ENCODE measurements at regions not wholly inside any gene's neighbourhood (a gene's known extent, or its start where the extent isn't known, plus 50 kb on each side); places are given as distances from the start of the nearest gene placed in this dataset.

DNA sequence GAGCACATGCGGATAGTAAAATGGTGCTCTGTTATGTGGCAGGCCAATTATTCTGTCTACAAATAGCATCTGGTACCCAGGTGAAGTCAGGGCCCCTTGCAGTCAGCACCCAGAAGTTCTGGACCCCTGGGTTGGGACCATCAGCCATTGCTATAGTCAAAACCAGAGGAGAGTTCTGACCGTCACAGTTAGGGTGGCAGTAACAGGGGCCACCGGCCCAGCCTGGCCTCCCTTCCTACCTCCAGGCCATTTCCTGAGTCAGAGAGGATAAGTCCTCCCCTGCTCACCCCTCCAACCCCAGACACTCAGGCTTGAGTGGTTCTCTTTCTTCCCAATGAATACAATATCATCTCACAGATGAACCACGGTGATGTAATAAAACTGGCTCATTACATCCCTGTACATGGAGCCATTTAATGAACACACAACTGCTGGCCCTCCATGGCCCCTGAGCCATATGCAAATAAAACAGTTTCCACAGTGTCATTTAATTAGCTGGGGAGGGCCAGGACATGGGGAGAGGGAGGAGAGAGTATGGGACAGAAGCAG is 673.6 kb downstream of the MATN1 start:
- no peaks in the 10 kb centered on the region; the same call in 1 of the 2 replicates for H3K27me3 ChIP-seq (replicated peaks; ENCODE audit: control insufficient read depth, insufficient read depth, low read length)
- no peaks in the 10 kb centered on the region for H3K36me3 Mint-ChIP-seq (ENCODE audit: insufficient read depth, unreplicated experiment)
- H3K9me3 Mint-ChIP-seq (ENCODE audit: unreplicated experiment): no peaks in the 10 kb centered on the region
- H3K27me3 Mint-ChIP-seq (ENCODE audit: insufficient read depth, unreplicated experiment): peaks cover 9% of the 10 kb centered on the region
- no peak overlapping the region for H3K27ac Mint-ChIP-seq (ENCODE audit: unreplicated experiment)
- TF ChIP-seq, protein P1, sequence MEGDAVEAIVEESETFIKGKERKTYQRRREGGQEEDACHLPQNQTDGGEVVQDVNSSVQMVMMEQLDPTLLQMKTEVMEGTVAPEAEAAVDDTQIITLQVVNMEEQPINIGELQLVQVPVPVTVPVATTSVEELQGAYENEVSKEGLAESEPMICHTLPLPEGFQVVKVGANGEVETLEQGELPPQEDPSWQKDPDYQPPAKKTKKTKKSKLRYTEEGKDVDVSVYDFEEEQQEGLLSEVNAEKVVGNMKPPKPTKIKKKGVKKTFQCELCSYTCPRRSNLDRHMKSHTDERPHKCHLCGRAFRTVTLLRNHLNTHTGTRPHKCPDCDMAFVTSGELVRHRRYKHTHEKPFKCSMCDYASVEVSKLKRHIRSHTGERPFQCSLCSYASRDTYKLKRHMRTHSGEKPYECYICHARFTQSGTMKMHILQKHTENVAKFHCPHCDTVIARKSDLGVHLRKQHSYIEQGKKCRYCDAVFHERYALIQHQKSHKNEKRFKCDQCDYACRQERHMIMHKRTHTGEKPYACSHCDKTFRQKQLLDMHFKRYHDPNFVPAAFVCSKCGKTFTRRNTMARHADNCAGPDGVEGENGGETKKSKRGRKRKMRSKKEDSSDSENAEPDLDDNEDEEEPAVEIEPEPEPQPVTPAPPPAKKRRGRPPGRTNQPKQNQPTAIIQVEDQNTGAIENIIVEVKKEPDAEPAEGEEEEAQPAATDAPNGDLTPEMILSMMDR (IDR thresholded peaks at IDR 0.05; ENCODE audit: insufficient read depth in 1 of 2, low read depth in 1 of 2, low read length in 1 of 2, severe bottlenecking in 1 of 2, unreplicated experiment in 1 of 2): no peak
- BruUV-seq (replicated peaks): no TSS peak
- POLR2A ChIA-PET: no interaction called here
- H3K36me3 ChIP-seq (ENCODE audit: control insufficient read depth, insufficient read depth, low read length): no peaks in the 10 kb centered on the region
- no peak overlapping the region for H3K4me3 Mint-ChIP-seq (ENCODE audit: unreplicated experiment)
- no peaks in the 10 kb centered on the region for H3K4me1 Mint-ChIP-seq (ENCODE audit: low read depth, unreplicated experiment)
- H3K9me3 ChIP-seq: no peaks in the 10 kb centered on the region
- H3K4me3 ChIP-seq (ENCODE audit: low read depth, low read length): no peak overlapping the region
- H3K4me1 ChIP-seq: no peaks in the 10 kb centered on the region
- no peak for DNase-seq
- CTCF ChIA-PET: no interaction called here
- intact Hi-C loops (cut with micrococcal nuclease; ENCODE audit: unreplicated experiment): no loop called here

DNA sequence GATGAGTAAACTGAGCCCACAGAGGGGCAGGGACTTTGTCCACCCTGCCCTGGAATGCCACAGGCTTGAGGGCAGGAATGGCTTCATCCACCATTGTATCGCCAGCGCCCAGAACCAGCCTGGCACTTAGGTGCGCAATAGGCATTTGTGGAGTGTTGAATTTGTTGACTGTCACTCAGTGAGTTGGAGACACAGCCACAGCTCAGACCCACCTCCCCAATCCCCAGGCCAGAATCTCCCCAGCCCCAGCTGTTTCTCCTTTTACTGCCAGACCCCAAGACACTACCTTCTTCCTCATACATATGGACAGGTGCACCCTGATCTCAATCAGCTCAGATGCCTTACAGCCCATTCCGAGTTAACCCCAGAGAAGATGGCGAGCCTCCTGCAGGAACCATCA is 674.5 kb downstream of the MATN1 start:
- H3K27me3 Mint-ChIP-seq (ENCODE audit: insufficient read depth, unreplicated experiment): peaks cover 9% of the 10 kb centered on the region
- TF ChIP-seq, protein P1 (IDR thresholded peaks at IDR 0.05; ENCODE audit: insufficient read depth in 1 of 2, low read depth in 1 of 2, low read length in 1 of 2, severe bottlenecking in 1 of 2, unreplicated experiment in 1 of 2): no peak
- no peak overlapping the region for H3K27ac Mint-ChIP-seq (ENCODE audit: unreplicated experiment)

DNA sequence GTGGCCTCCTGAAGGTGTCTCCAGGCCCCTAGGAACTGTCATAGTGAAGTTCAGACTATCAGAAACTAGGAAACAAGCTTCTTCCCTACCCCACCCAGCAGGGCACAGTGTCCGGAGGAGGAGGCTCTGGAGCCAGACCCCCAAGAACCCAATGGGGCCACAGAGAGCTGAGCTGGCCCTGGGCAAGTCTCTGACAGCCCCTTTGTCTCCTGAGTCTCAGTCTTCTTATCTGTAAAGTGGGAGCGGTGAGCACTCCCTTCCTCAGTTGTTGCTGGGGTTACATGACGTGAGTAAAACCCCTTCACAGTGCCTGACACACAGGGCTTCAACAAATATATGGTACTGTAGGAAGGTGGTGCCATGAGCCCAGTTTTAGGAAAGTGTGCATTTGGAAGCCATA is 675.8 kb downstream of the MATN1 start:
- Mint-ChIP-seq H3K27me3 (ENCODE audit: insufficient read depth, unreplicated experiment) (no peaks in the 10 kb centered on the region), H3K4me3 (ENCODE audit: unreplicated experiment) (no peak overlapping the region), H3K27ac (ENCODE audit: unreplicated experiment) (no peak overlapping the region), H3K4me1 (ENCODE audit: low read depth, unreplicated experiment) (no peaks in the 10 kb centered on the region), H3K36me3 (ENCODE audit: insufficient read depth, unreplicated experiment) (no peaks in the 10 kb centered on the region), H3K9me3 (ENCODE audit: unreplicated experiment) (no peaks in the 10 kb centered on the region)
- no peaks in the 10 kb centered on the region for H3K36me3 ChIP-seq (ENCODE audit: control insufficient read depth, insufficient read depth, low read length)
- H3K4me3 ChIP-seq (ENCODE audit: low read depth, low read length): no peak overlapping the region
- POLR2A ChIA-PET: no interaction called here
- H3K9me3 ChIP-seq: no peaks in the 10 kb centered on the region
- H3K4me1 ChIP-seq: no peaks in the 10 kb centered on the region
- CTCF ChIA-PET: no interaction called here
- intact Hi-C loops (cut with micrococcal nuclease; ENCODE audit: unreplicated experiment): no loop called here
- TF ChIP-seq, protein P1 (IDR thresholded peaks at IDR 0.05; ENCODE audit: insufficient read depth in 1 of 2, low read depth in 1 of 2, low read length in 1 of 2, severe bottlenecking in 1 of 2, unreplicated experiment in 1 of 2): no peak
- no peaks in the 10 kb centered on the region for H3K27me3 ChIP-seq (replicated peaks; ENCODE audit: control insufficient read depth, insufficient read depth, low read length)
- no TSS peak for BruUV-seq (replicated peaks)
- no peak for DNase-seq

More for the DNA sequence above, 674.5 kb downstream of the MATN1 start:
- Histone ChIP-seq H3K9me3 (no peaks in the 10 kb centered on the region), H3K27me3 (replicated peaks; ENCODE audit: control insufficient read depth, insufficient read depth, low read length) (no peaks in the 10 kb centered on the region; the same call in 1 of the 2 replicates), H3K36me3 (ENCODE audit: control insufficient read depth, insufficient read depth, low read length) (no peaks in the 10 kb centered on the region), H3K4me3 (ENCODE audit: low read depth, low read length) (no peak overlapping the region), H3K4me1 (no peaks in the 10 kb centered on the region)
- ChIA-PET POLR2A (no interaction called here), CTCF (no interaction called here)
- no TSS peak for BruUV-seq (replicated peaks)
- H3K4me3 Mint-ChIP-seq (ENCODE audit: unreplicated experiment): no peak overlapping the region
- intact Hi-C loops (cut with micrococcal nuclease; ENCODE audit: unreplicated experiment): no loop called here
- H3K36me3 Mint-ChIP-seq (ENCODE audit: insufficient read depth, unreplicated experiment): no peaks in the 10 kb centered on the region
- H3K9me3 Mint-ChIP-seq (ENCODE audit: unreplicated experiment): no peaks in the 10 kb centered on the region
- no peak for DNase-seq
- no peaks in the 10 kb centered on the region for H3K4me1 Mint-ChIP-seq (ENCODE audit: low read depth, unreplicated experiment)
